Tibial nerve (tissue), 4 donors: ENCODE measurements at regions not wholly inside any gene's neighbourhood (a gene's known extent, or its start where the extent isn't known, plus 50 kb on each side); places are given as distances from the start of the nearest gene placed in this dataset.

ENCODE experiments used
- CTCF ChIP-seq, 5 experiments: fragments of 200-600 bp in 3 of 5; fragments of 450-650 bp in 2 of 5; sonication (generic) in 3 of 5; IDR thresholded peaks; one replicate each; pipeline ENCODE4 v1.5.1; 2016 to 2019; ENCODE audit warnings: antibody characterized with exemption in 5 of 5, mild to moderate bottlenecking in 3 of 5, moderate library complexity in 2 of 5
- EP300 ChIP-seq, 2 donors: sonication (generic); formaldehyde crosslinking; IDR thresholded peaks; one replicate each; pipeline ENCODE4 v1.6.1; 2017; ENCODE audit warnings: antibody characterized with exemption in 2 of 2, mild to moderate bottlenecking in 1 of 2
- POLR2A ChIP-seq, 2 donors: fragments of 450-650 bp; IDR thresholded peaks; one replicate each; pipeline ENCODE4 v1.6.1; 2017; ENCODE audit warnings: antibody characterized with exemption in 2 of 2, mild to moderate bottlenecking in 2 of 2, moderate library complexity in 2 of 2

- TF ChIP-seq CTCF (IDR thresholded peaks at IDR 0.05) (no peak), POLR2A (IDR thresholded peaks at IDR 0.05) (no peak), EP300 (IDR thresholded peaks at IDR 0.05) (no peak)
These were observed 449.9 kb downstream of the PREX1 start for GRCh38 chr20:48377940-48378339.
